ENCODE measurements at regions not wholly inside any gene's neighbourhood (a gene's known extent, or its start where the extent isn't known, plus 50 kb on each side); places are given as distances from the start of the nearest gene placed in this dataset.

- intact Hi-C loops (cut with DNase I) = no loop called here
- no peak overlapping the region for H3K4me3 ChIP-seq
- TF ChIP-seq, protein P1, sequence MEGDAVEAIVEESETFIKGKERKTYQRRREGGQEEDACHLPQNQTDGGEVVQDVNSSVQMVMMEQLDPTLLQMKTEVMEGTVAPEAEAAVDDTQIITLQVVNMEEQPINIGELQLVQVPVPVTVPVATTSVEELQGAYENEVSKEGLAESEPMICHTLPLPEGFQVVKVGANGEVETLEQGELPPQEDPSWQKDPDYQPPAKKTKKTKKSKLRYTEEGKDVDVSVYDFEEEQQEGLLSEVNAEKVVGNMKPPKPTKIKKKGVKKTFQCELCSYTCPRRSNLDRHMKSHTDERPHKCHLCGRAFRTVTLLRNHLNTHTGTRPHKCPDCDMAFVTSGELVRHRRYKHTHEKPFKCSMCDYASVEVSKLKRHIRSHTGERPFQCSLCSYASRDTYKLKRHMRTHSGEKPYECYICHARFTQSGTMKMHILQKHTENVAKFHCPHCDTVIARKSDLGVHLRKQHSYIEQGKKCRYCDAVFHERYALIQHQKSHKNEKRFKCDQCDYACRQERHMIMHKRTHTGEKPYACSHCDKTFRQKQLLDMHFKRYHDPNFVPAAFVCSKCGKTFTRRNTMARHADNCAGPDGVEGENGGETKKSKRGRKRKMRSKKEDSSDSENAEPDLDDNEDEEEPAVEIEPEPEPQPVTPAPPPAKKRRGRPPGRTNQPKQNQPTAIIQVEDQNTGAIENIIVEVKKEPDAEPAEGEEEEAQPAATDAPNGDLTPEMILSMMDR (IDR thresholded peaks at IDR 0.05) = no peak
- no peak for TF ChIP-seq POLR2A (IDR thresholded peaks at IDR 0.05)
- H3K4me1 ChIP-seq = no peaks in the 10 kb centered on the region
- H3K27ac ChIP-seq = no peak overlapping the region
- no peaks in the 10 kb centered on the region for H3K27me3 ChIP-seq
- no peaks in the 10 kb centered on the region for H3K36me3 ChIP-seq (replicated peaks in 1 of 2; ENCODE audit: insufficient read depth in 1 of 2, low read depth in 2 of 2)
- 80 to 83% methylated on average over 1 of the region's 1 CpG for WGBS, 2 donors
- DNase-seq (no peak), ATAC-seq (no peak)
- no peaks in the 10 kb centered on the region for H3K9me3 ChIP-seq
These were observed 1303.7 kb upstream of the CADM2 start for GRCh38 chr3:83655083-83655482.

- H3K4me3 ChIP-seq = no peak overlapping the region
- DNase-seq (no peak), ATAC-seq (no peak)
- TF ChIP-seq POLR2A (IDR thresholded peaks at IDR 0.05) = no peak
- TF ChIP-seq, protein P1 (IDR thresholded peaks at IDR 0.05) = no peak
- no peaks in the 10 kb centered on the region for H3K36me3 ChIP-seq (replicated peaks in 1 of 2; ENCODE audit: insufficient read depth in 1 of 2, low read depth in 2 of 2)
- H3K4me1 ChIP-seq = no peaks in the 10 kb centered on the region
- intact Hi-C loops (cut with DNase I) = no loop called here
- 66 to 74% methylated on average over 4 of the region's 4 CpGs for WGBS, 2 donors
- no peaks in the 10 kb centered on the region for H3K9me3 ChIP-seq
- H3K27me3 ChIP-seq = no peaks in the 10 kb centered on the region
- no peak overlapping the region for H3K27ac ChIP-seq
These were observed 1296.3 kb upstream of the CADM2 start for GRCh38 chr3:83662381-83662960.

GRCh38 chr3:83670416-83670815 is 1288.4 kb upstream of the CADM2 start:
- Histone ChIP-seq H3K27me3 (no peaks in the 10 kb centered on the region), H3K27ac (no peak overlapping the region), H3K4me1 (no peaks in the 10 kb centered on the region), H3K9me3 (no peaks in the 10 kb centered on the region), H3K36me3 (replicated peaks in 1 of 2; ENCODE audit: insufficient read depth in 1 of 2, low read depth in 2 of 2) (no peaks in the 10 kb centered on the region), H3K4me3 (no peak overlapping the region)
- 60 to 79% methylated on average over 1 of the region's 1 CpG for WGBS, 2 donors
- ATAC-seq (no peak), DNase-seq (no peak)
- no peak for TF ChIP-seq POLR2A (IDR thresholded peaks at IDR 0.05)
- TF ChIP-seq, protein P1 (IDR thresholded peaks at IDR 0.05) = no peak
- intact Hi-C loops (cut with DNase I) = no loop called here

- Histone ChIP-seq H3K4me3 (no peak overlapping the region), H3K4me1 (no peaks in the 10 kb centered on the region), H3K27me3 (no peaks in the 10 kb centered on the region), H3K36me3 (replicated peaks in 1 of 2; ENCODE audit: insufficient read depth in 1 of 2, low read depth in 2 of 2) (no peaks in the 10 kb centered on the region), H3K9me3 (no peaks in the 10 kb centered on the region), H3K27ac (no peak overlapping the region)
- TF ChIP-seq, protein P1 (IDR thresholded peaks at IDR 0.05) = no peak
- TF ChIP-seq POLR2A (IDR thresholded peaks at IDR 0.05) = no peak
- DNase-seq (no peak), ATAC-seq (no peak)
- 44 to 45% methylated on average over 4 of the region's 4 CpGs for WGBS, 2 donors
- intact Hi-C loops (cut with DNase I) = no loop called here
These were observed 1274.7 kb upstream of the CADM2 start for GRCh38 chr3:83683937-83684598.

DNA sequence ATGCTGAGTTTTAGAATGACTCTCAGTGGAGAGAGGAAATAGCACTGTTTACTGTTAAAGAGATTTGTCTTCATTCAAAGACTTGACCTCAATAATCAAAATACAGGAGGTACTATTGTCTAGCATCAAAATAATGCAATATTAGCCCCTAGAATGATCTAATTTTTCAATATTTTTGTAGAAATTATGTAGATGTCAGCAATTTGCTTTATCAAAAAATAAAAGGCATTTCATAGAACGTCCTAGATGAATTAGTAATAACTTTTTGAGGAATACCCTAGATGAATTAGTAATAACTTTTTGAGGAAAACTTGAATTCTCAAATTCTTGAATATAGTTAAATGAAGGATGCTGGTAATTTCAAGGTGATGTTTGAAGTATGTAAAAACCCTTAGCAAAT is 1252.1 kb upstream of the CADM2 start:
- Histone ChIP-seq H3K36me3 (replicated peaks in 1 of 2; ENCODE audit: insufficient read depth in 1 of 2, low read depth in 2 of 2) (no peaks in the 10 kb centered on the region), H3K4me3 (no peak overlapping the region), H3K27me3 (no peaks in the 10 kb centered on the region), H3K4me1 (no peaks in the 10 kb centered on the region), H3K9me3 (no peaks in the 10 kb centered on the region), H3K27ac (no peak overlapping the region)
- WGBS, 2 donors = 19 to 29% methylated on average over 1 of the region's 1 CpG
- TF ChIP-seq, protein P1 (IDR thresholded peaks at IDR 0.05) = no peak
- no peak for TF ChIP-seq POLR2A (IDR thresholded peaks at IDR 0.05)
- DNase-seq = no peak
- ATAC-seq = no peak
- intact Hi-C loops (cut with DNase I) = no loop called here

Measured in body of pancreas (tissue), 4 donors.